Mucosa of descending colon (tissue), 3 donors: ENCODE measurements at regions not wholly inside any gene's neighbourhood (a gene's known extent, or its start where the extent isn't known, plus 50 kb on each side); places are given as distances from the start of the nearest gene placed in this dataset.
A peak's percentile ranks its signal among the peaks of the same experiment; 100 is the strongest.

Source experiments
- ATAC-seq: fragments of 200-7000 bp; cut with Tn5 transposase; one replicate; pipeline ENCODE4 v1.9.1; 2020; ENCODE audit warnings: mild to moderate bottlenecking, moderate library complexity
- DNase-seq, 3 donors: peaks; one replicate each; pipeline ENCODE4 v3.0.0-alpha.2; 2020
- H3K36me3 ChIP-seq: fragments of 200-600 bp; one replicate; pipeline ENCODE4 v1.8.0; 2021; ENCODE audit warnings: low read depth, mild to moderate bottlenecking
- H3K4me1 ChIP-seq: fragments of 200-600 bp; one replicate; pipeline ENCODE4 v1.8.0; 2021; ENCODE audit warnings: low read depth, mild to moderate bottlenecking
- H3K4me3 ChIP-seq: fragments of 200-600 bp; one replicate; pipeline ENCODE4 v1.8.0; 2021; ENCODE audit warnings: mild to moderate bottlenecking
- H3K9me3 ChIP-seq: fragments of 200-600 bp; one replicate; pipeline ENCODE4 v1.8.0; 2021; ENCODE audit warnings: mild to moderate bottlenecking
- CTCF ChIP-seq: fragments of 200-600 bp; IDR thresholded peaks from one replicate; pipeline ENCODE4 v1.8.0; 2022; ENCODE audit warnings: antibody characterized with exemption, mild to moderate bottlenecking
- intact Hi-C, 2 donors: fragments of 100-400 bp; cut with DNase I in 1 of 2; cut with micrococcal nuclease in 1 of 2; formaldehyde crosslinking; loops; one replicate each; pipeline versions ENCODE4 v1.11.0 to v1.11.1; 2022; cut with DNase I, micrococcal nuclease
- donor health status: DM: no; HTN: no; CAD: no; lungs with moderate emphysema.
- donor health status: DM: no; HTN: no; CAD: no.
- donor health status: DM: no; HTN: yes; CAD: no.

GRCh38 chr1:81484284-81484683 is 316.4 kb upstream of the ADGRL2 start:
- ATAC-seq, result peak; percentile 45
- TF ChIP-seq CTCF, result no peak
- Histone ChIP-seq H3K4me3 (no peak overlapping the region), H3K9me3 (no peaks in the 10 kb centered on the region), H3K4me1 (no peaks in the 10 kb centered on the region), H3K36me3 (no peaks in the 10 kb centered on the region)
- intact Hi-C loops, result no loop called here
- DNase-seq, result no peak

- H3K4me3 ChIP-seq, result no peak overlapping the region
- no peak for DNase-seq
- intact Hi-C loops, result no loop called here
- peak; percentile 67 for ATAC-seq
- TF ChIP-seq CTCF, result no peak
- no peaks in the 10 kb centered on the region for H3K9me3 ChIP-seq
- H3K4me1 ChIP-seq, result no peaks in the 10 kb centered on the region
- no peaks in the 10 kb centered on the region for H3K36me3 ChIP-seq
Observed at GRCh38 chr1:81478219-81478618, 322.5 kb upstream of the ADGRL2 start.

- intact Hi-C loops, result no loop called here
- no peak for ATAC-seq
- H3K4me1 ChIP-seq, result no peaks in the 10 kb centered on the region
- TF ChIP-seq CTCF, result no peak
- H3K4me3 ChIP-seq, result no peak overlapping the region
- no peaks in the 10 kb centered on the region for H3K9me3 ChIP-seq
- DNase-seq, result no peak
- H3K36me3 ChIP-seq, result no peaks in the 10 kb centered on the region
Observed at GRCh38 chr1:81477710-81478109, 323.0 kb upstream of the ADGRL2 start.

GRCh38 chr1:81472387-81472786 is 328.3 kb upstream of the ADGRL2 start:
- H3K4me3 ChIP-seq, result no peak overlapping the region
- no peaks in the 10 kb centered on the region for H3K36me3 ChIP-seq
- DNase-seq (no peak), ATAC-seq (no peak)
- no peaks in the 10 kb centered on the region for H3K9me3 ChIP-seq
- TF ChIP-seq CTCF, result no peak
- no peaks in the 10 kb centered on the region for H3K4me1 ChIP-seq
- intact Hi-C loops, result no loop called here

- TF ChIP-seq CTCF, result no peak
- no peaks in the 10 kb centered on the region for H3K36me3 ChIP-seq
- H3K9me3 ChIP-seq, result no peaks in the 10 kb centered on the region
- no peak for ATAC-seq
- H3K4me1 ChIP-seq, result no peaks in the 10 kb centered on the region
- intact Hi-C loops, result no loop called here
- no peak for DNase-seq
- no peak overlapping the region for H3K4me3 ChIP-seq
Observed at GRCh38 chr1:81471255-81471654, 329.5 kb upstream of the ADGRL2 start.

GRCh38 chr1:81470275-81470674 is 330.5 kb upstream of the ADGRL2 start:
- no peak for TF ChIP-seq CTCF
- no peak for ATAC-seq

More at GRCh38 chr1:81470275-81470674, 330.5 kb upstream of the ADGRL2 start:
- intact Hi-C loops, result no loop called here
- DNase-seq, result no peak
- Histone ChIP-seq H3K4me3 (no peak overlapping the region), H3K36me3 (no peaks in the 10 kb centered on the region), H3K9me3 (no peaks in the 10 kb centered on the region), H3K4me1 (no peaks in the 10 kb centered on the region)
